Astrocyte of the spinal cord (primary cell): ENCODE measurements at regions not wholly inside any gene's neighbourhood (a gene's known extent, or its start where the extent isn't known, plus 50 kb on each side); places are given as distances from the start of the nearest gene placed in this dataset.

Experiments used
- DNase-seq: peaks from one replicate; pipeline ENCODE4 v3.0.0; 2011; ENCODE audit warnings: low read depth, low spot score
- H3K4me3 ChIP-seq: 2 replicates; pipeline ENCODE4 v1.5.1; 2011; ENCODE audit warnings: low read depth, mild to moderate bottlenecking, low read length, moderate library complexity
- in situ Hi-C: cut with HindIII; loops from 2 replicates; pipeline ENCODE4 v1.10.0; 2017; ENCODE audit warnings: low sequenced_read_pairs
- TF ChIP-seq, protein P1 (sequence below): IDR thresholded peaks from 2 replicates; pipeline ENCODE4 v1.5.1; 2012; ENCODE audit warnings: low read depth, mild to moderate bottlenecking, low read length, inconsistent platforms

DNA sequence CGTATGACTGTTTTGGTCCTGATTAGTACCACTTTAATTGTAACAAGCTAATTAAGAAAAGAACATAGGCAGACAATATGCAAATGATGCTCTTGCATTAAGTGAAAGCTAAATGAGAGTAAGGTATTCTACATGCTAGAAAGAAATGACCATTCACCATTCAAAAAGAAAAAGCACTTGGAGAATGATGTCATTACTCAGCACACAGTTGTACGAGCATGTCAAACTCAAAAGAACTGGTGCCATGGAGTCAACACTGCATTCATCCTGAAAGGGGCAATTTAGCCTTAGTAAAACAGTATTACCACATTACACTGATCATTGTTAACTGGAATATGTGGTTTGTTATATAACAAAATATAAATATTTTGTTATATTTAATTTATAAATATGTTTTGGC lies 136.2 kb upstream of the CTTNBP2 start:
- no peak for DNase-seq
- in situ Hi-C loops: no loop called here
- H3K4me3 ChIP-seq: no peak overlapping the region
- TF ChIP-seq, protein P1, sequence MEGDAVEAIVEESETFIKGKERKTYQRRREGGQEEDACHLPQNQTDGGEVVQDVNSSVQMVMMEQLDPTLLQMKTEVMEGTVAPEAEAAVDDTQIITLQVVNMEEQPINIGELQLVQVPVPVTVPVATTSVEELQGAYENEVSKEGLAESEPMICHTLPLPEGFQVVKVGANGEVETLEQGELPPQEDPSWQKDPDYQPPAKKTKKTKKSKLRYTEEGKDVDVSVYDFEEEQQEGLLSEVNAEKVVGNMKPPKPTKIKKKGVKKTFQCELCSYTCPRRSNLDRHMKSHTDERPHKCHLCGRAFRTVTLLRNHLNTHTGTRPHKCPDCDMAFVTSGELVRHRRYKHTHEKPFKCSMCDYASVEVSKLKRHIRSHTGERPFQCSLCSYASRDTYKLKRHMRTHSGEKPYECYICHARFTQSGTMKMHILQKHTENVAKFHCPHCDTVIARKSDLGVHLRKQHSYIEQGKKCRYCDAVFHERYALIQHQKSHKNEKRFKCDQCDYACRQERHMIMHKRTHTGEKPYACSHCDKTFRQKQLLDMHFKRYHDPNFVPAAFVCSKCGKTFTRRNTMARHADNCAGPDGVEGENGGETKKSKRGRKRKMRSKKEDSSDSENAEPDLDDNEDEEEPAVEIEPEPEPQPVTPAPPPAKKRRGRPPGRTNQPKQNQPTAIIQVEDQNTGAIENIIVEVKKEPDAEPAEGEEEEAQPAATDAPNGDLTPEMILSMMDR: no peak

DNA sequence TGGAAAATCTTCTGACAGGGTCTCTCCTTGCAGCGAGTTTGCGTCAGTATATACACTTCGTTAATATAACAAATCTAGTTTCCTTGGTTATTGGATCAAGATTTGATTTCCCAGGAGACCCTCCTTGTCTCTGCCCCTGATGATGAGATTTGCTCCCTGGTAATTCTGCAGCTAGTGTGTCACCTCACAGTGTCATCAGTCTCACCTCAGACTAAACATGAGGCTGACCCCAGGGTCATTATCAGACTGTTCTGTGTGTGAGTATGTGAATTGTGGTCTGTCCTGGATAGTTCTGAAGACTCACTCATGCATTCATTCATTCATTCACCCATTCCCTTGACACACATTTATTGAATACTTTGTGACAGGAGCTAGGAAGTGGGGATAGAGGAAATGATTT lies 138.4 kb upstream of the CTTNBP2 start:
- H3K4me3 ChIP-seq: no peak overlapping the region
- no peak for DNase-seq
- TF ChIP-seq, protein P1: no peak
- in situ Hi-C loops: no loop called here

DNA sequence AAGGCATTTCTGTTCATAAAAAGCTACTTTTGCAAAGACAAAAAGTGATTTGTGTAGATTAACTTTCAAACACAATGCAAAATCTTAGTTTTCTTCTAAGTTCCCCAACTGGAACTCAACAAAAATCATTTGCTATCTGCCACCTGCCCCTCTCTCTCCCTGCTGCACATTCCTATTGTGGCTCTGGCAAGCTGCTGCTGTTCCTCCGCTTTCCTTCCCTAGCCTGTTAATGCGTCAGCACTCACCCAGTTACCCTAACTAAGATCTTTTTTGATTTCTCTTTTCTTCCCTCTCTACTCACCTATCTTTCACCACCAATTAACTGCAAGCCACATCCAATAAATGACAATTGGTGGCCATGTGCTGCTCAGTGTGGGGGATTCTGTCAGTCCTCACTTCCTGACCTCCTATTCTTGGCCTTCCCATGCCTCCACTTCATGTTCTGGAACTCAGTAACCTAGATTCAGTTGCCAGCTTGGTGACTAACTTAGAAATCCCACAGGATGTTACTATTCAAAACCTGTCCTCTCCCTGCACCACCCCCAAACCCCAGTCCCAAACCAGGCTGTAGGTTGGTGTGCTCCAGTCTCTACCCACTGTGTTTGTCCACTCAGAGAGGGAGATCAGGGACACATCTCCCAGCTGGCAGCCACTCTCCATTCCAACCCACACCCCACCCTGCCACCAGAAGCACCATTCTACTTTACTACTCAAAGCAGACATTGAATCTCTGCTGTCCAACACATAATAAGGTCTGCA lies 140.2 kb upstream of the CTTNBP2 start:
- no peak overlapping the region for H3K4me3 ChIP-seq
- DNase-seq: no peak
- TF ChIP-seq, protein P1: no peak
- in situ Hi-C loops: no loop called here

DNA sequence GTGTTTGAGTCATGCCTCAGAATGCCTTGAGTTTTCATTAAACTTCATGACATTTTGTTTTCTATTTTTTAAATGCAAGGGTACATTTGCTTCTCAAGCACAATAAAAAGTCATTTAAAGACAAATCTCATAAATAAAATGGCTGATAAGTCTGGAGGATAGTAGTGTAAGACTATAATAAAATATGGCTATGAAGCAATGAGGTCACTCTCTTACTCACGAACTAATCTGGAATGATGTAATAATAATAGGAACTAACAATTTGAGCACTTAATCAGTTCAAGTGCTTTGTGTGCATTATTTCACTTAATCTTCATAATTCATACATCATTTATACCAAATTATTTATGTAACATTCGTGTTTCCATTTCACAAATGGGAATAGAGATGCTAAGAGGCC lies 149.3 kb upstream of the CTTNBP2 start:
- in situ Hi-C loops: no loop called here

DNA sequence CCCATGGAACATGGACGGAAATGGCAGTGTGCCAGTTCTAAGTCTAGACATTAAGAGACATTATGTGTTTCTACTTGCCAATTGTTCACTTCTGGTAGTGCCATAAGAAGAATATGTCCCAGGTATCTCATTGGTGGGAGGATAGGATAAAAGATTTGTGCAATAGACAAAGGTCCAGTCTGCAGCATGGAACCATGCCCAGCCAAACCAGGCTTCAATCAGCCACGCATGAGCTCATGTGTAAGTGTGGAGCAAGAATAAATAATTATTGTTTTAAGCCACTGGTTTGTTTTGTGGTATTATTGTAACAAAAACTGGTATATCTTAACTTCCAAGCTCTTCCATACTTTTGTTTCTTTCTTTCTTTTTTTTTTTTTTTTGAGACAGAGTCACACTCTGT lies 153.6 kb upstream of the CTTNBP2 start:
- H3K4me3 ChIP-seq: no peak overlapping the region
- in situ Hi-C loops: no loop called here
- TF ChIP-seq, protein P1: no peak
- DNase-seq: no peak

More for the DNA sequence above, 149.3 kb upstream of the CTTNBP2 start:
- H3K4me3 ChIP-seq: no peak overlapping the region
- TF ChIP-seq, protein P1: no peak
- DNase-seq: no peak

DNA sequence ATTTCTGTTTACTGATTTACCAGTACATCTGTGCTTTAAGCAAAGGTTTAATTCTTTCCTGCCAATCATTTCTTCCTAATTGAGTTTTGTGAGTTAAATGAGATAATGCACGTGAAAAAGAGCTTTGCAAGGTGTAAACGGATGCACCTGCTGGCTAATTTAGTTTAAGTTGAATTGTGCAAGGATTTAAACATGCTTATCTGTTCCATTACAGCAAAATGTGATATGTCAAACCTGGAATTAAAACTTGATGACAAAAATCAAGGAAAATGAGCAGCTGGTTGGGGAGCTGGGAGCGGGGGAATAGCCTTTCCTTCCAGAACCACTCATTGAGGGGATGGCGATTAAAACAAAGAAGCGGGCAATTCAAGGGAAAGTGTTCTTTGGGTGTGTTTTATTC lies 155.0 kb upstream of the CTTNBP2 start:
- in situ Hi-C loops: no loop called here
- DNase-seq: no peak
- TF ChIP-seq, protein P1: no peak
- H3K4me3 ChIP-seq: no peak overlapping the region
